Sigmoid colon (tissue), 6 donors: ENCODE measurements at regions not wholly inside any gene's neighbourhood (a gene's known extent, or its start where the extent isn't known, plus 50 kb on each side); places are given as distances from the start of the nearest gene placed in this dataset.

Experiments
- DNase-seq: peaks from one replicate; pipeline ENCODE4 v3.0.0-alpha.2; 2019
- H3K27ac ChIP-seq, 4 donors: fragments of 200-600 bp; sonication (generic); one replicate each; pipeline ENCODE4 v1.5.1; 2016 to 2019; ENCODE audit warnings: mild to moderate bottlenecking in 1 of 4
- H3K27me3 ChIP-seq, 3 donors: fragments of 200-600 bp; sonication (generic); one replicate each; pipeline ENCODE4 v1.5.1; 2019; ENCODE audit warnings: mild to moderate bottlenecking in 1 of 3
- H3K36me3 ChIP-seq, 4 donors: fragments of 200-600 bp; sonication (generic); one replicate each; pipeline ENCODE4 v1.5.1; 2016 to 2019
- H3K4me1 ChIP-seq, 4 donors: fragments of 200-600 bp; sonication (generic); one replicate each; pipeline ENCODE4 v1.5.1; 2017 to 2019
- H3K4me3 ChIP-seq, 4 donors: fragments of 200-600 bp; sonication (generic); one replicate each; pipeline ENCODE4 v1.5.1; 2017 to 2019; ENCODE audit warnings: mild to moderate bottlenecking in 2 of 4, moderate library complexity in 1 of 4
- H3K9me3 ChIP-seq, 4 donors: fragments of 200-600 bp in 3 of 4; sonication (generic) in 3 of 4; one replicate each; pipeline versions ENCODE4 v1.5.1 to v1.6.1; 2013 to 2019
- CTCF ChIP-seq, 4 experiments: fragments of 450-650 bp in 3 of 4; fragments of 200-600 bp in 1 of 4; IDR thresholded peaks; one replicate each; pipeline ENCODE4 v1.5.1; 2016 to 2019; ENCODE audit warnings: antibody characterized with exemption in 4 of 4, mild to moderate bottlenecking in 3 of 4, moderate library complexity in 2 of 4
- EP300 ChIP-seq, 4 donors: sonication (generic); formaldehyde crosslinking; IDR thresholded peaks; one replicate each; pipeline ENCODE4 v1.6.1; 2017; ENCODE audit warnings: antibody characterized with exemption in 4 of 4
- POLR2A ChIP-seq, 2 donors: fragments of 450-650 bp; IDR thresholded peaks; one replicate each; pipeline ENCODE4 v1.6.1; 2016; ENCODE audit warnings: antibody characterized with exemption in 2 of 2, mild to moderate bottlenecking in 2 of 2, moderate library complexity in 2 of 2
- POLR2AphosphoS5 ChIP-seq, 4 donors: sonication (generic); formaldehyde crosslinking; IDR thresholded peaks; one replicate each; pipeline ENCODE4 v1.6.1; 2017; ENCODE audit warnings: antibody characterized with exemption in 4 of 4
- WGBS, 2 donors: extraction: QIAGEN DNeasy Blood & Tissue Kit; methylation state at CpG; one replicate each; pipeline ENCODE4 v1.1.7; 2013; 5-methylcytosine and 5-hydroxymethylcytosine counted together
- intact Hi-C: fragments of 100-400 bp; cut with DNase I; formaldehyde crosslinking; loops from one replicate; pipeline ENCODE4 v1.15.1; 2023
- donor health status: healthy with polysubstance abuse.
- donor health status: healthy.

- Histone ChIP-seq H3K36me3 (no peaks in the 10 kb centered on the region), H3K4me1 (no peaks in the 10 kb centered on the region), H3K9me3 (no peaks in the 10 kb centered on the region), H3K27ac (no peak overlapping the region), H3K27me3 (no peaks in the 10 kb centered on the region), H3K4me3 (no peak overlapping the region)
- no peak for TF ChIP-seq CTCF (IDR thresholded peaks at IDR 0.05)
- TF ChIP-seq POLR2AphosphoS5 (IDR thresholded peaks at IDR 0.05): no peak
- no peak for TF ChIP-seq POLR2A (IDR thresholded peaks at IDR 0.05)
- TF ChIP-seq EP300 (IDR thresholded peaks at IDR 0.05): no peak
- intact Hi-C loops: no loop called here
- DNase-seq: no peak
- 79 to 85% methylated on average over 3 of the region's 3 CpGs for WGBS, 2 donors
Measured at GRCh38 chr4:179894066-179894778, 2349.0 kb upstream of the TENM3 start.

DNA sequence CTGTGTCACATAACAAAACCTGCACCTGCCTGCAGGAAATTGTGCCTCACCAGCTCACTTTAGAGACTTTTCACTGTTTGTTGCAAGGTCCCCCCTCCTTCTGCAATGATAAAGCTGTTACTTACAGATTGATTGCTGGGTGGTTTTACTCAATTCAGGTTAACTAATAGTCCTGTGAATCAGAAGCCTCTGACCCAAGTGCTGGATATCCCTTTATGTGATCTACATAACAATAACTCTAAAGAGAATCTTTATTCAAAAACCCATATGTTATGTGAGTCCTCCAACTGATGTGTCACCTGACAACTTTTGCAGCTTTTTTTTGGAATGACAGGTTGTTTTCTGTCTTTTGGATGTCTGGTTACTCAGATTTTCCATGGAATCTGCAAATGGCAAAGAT, 2323.6 kb upstream of the TENM3 start:
- H3K27me3 ChIP-seq: no peaks in the 10 kb centered on the region
- intact Hi-C loops: no loop called here
- no peaks in the 10 kb centered on the region for H3K4me1 ChIP-seq
- no peaks in the 10 kb centered on the region for H3K36me3 ChIP-seq
- no peak overlapping the region for H3K27ac ChIP-seq
- no peak overlapping the region for H3K4me3 ChIP-seq
- TF ChIP-seq EP300 (IDR thresholded peaks at IDR 0.05) (no peak), POLR2A (IDR thresholded peaks at IDR 0.05) (no peak), CTCF (IDR thresholded peaks at IDR 0.05) (no peak), POLR2AphosphoS5 (IDR thresholded peaks at IDR 0.05) (no peak)
- H3K9me3 ChIP-seq: no peaks in the 10 kb centered on the region
- DNase-seq: no peak

- TF ChIP-seq POLR2AphosphoS5 (IDR thresholded peaks at IDR 0.05): no peak
- TF ChIP-seq EP300 (IDR thresholded peaks at IDR 0.05): no peak
- TF ChIP-seq CTCF (IDR thresholded peaks at IDR 0.05): no peak
- TF ChIP-seq POLR2A (IDR thresholded peaks at IDR 0.05): no peak
- no peak overlapping the region for H3K27ac ChIP-seq
- 61 to 80% methylated on average over 1 of the region's 1 CpG for WGBS, 2 donors
- no peaks in the 10 kb centered on the region for H3K36me3 ChIP-seq
- H3K9me3 ChIP-seq: no peaks in the 10 kb centered on the region
- no peaks in the 10 kb centered on the region for H3K4me1 ChIP-seq
- no peak for DNase-seq
- H3K4me3 ChIP-seq: no peak overlapping the region
- intact Hi-C loops: no loop called here
- H3K27me3 ChIP-seq: no peaks in the 10 kb centered on the region
Measured at GRCh38 chr4:179927473-179927872, 2315.7 kb upstream of the TENM3 start.

DNA sequence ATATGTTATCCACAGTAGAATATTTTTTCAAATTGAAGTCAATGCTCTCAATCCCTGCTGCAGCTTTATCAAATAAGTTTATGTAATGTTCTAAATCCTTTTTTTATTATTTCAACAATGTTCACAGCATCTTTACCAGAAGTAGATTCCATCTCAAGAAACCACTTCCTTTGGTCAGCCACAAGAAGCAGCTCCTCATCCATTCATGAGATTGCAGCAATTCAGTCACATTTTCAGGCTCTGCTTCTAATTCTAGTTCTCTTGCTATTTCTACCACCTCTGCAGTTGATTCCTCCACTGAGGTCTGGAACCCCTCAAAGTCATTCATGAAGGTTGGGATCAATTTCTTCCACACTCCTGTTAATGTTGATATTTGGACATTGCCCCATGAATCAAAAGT, 2301.3 kb upstream of the TENM3 start:
- no peaks in the 10 kb centered on the region for H3K27me3 ChIP-seq
- no peaks in the 10 kb centered on the region for H3K4me1 ChIP-seq
- no peaks in the 10 kb centered on the region for H3K36me3 ChIP-seq
- no peaks in the 10 kb centered on the region for H3K9me3 ChIP-seq
- H3K27ac ChIP-seq: no peak overlapping the region
- no peak overlapping the region for H3K4me3 ChIP-seq
- intact Hi-C loops: no loop called here
- DNase-seq: no peak
- no peak for TF ChIP-seq EP300 (IDR thresholded peaks at IDR 0.05)
- no peak for TF ChIP-seq POLR2AphosphoS5 (IDR thresholded peaks at IDR 0.05)

- Histone ChIP-seq H3K27me3 (no peaks in the 10 kb centered on the region), H3K4me3 (no peak overlapping the region), H3K27ac (no peak overlapping the region), H3K36me3 (no peaks in the 10 kb centered on the region), H3K9me3 (no peaks in the 10 kb centered on the region), H3K4me1 (no peaks in the 10 kb centered on the region)
- 85 to 86% methylated on average over 7 of the region's 7 CpGs for WGBS, 2 donors
- TF ChIP-seq POLR2A (IDR thresholded peaks at IDR 0.05) (no peak), EP300 (IDR thresholded peaks at IDR 0.05) (no peak), CTCF (IDR thresholded peaks at IDR 0.05) (no peak), POLR2AphosphoS5 (IDR thresholded peaks at IDR 0.05) (no peak)
- intact Hi-C loops: no loop called here
- DNase-seq: no peak
Measured at GRCh38 chr4:179976777-179977176, 2266.4 kb upstream of the TENM3 start.
